GM21515 (cell line): ENCODE measurements at regions not wholly inside any gene's neighbourhood (a gene's known extent, or its start where the extent isn't known, plus 50 kb on each side); places are given as distances from the start of the nearest gene placed in this dataset.
"Not testable (repeated sequence)": the region's sequence is repeated elsewhere in the genome, so short reads cannot be mapped to it uniquely, and the experiment has no call there.

Source experiments
- ATAC-seq: cut with Tn5 transposase; IDR thresholded peaks from one replicate; pipeline ENCODE4 v1.9.1; 2021; ENCODE audit not compliant: unreplicated experiment

DNA sequence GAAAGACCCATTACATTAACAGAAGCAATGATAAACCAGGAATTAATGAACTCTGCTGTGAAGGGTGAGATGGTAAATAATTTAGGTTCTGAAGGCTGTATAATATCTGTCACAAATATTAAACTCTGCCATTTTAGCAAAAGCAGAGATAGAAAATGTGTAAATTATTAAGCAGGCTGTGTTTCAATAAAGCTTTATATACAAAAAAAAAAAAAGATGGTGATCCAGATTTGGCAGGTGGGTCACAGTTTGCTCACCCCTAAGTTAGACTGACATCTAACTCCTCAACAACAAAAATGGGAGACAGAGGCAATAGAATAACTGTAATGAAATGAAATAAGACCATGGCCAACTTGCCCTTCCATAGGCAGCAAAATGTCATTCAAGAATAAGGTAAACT, 157.3 kb upstream of the FANCL start:
- no peak for ATAC-seq

DNA sequence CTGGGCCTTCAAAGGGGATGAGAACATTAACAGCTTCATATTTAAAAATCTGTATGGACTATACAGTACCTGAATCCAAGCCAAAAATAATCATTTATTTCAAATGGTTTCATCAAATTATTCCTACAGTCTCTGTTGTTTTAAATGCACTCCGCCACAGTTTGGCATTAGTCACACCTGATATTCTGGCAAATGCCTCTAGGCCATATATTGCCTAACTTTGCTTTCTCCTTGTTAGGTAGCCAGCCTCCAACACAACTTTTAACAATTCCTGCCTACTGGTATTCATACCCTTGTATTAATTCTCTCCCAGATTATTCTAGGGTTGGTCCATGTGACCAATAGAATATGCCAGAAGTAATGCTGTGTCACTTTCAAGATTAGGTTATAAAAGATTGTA, 146.6 kb upstream of the FANCL start:
- no peak for ATAC-seq

DNA sequence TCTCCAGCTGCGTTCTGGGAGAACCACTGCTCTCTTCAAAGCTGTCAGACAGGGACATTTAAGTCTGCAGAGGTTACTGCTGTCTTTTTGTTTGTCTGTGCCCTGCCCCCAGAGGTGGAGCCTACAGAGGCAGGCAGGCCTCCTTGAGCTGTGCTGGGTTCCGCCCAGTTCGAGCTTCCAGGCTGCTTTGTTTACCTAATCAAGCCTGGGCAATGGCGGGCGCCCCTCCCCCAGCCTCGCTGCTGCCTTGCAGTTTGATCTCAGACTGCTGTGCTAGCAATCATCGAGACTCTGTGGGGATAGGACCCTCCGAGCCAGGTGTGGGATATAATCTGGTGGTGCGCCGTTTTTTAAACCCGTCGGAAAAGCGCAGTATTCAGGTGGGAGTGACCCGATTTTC, 145.8 kb upstream of the FANCL start:
- not testable (repeated sequence) for ATAC-seq

DNA sequence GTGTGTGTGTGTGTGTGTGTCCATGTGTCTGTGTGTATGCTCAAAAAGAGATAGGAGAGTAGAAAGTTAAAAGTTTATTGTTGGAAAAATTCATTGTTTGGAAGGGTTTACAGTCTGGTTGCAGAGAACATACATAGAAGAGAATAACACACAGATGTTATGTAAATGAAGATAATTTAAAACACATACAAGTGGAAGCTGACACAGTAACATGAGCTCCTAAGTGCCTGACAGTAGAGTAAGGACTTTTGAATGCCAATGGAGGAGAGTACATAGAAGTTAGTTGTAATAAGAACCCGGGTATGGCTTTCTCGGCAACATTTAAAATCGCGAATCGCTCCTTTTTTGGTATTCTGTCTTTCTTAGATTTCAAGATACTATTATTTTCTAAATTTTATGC, 137.0 kb upstream of the FANCL start:
- ATAC-seq = no peak

DNA sequence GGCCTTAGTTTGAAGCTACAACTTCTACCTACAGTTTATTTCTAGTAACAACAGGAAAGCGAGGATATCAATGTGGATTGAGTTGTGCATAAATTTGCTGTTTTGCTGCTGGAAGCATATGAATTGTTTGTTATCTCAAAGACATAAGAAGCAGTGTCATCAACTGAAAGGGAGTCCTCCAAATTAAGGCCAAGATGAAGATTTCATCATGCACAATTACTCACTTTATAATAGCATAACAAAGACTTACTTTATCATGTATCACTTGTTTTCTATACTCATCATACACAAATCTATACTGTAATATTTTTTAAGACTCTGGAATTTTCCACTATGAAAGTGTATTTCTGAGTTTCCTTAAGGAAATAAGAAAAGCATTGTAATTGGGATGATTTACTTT, 136.1 kb upstream of the FANCL start:
- ATAC-seq = no peak

DNA sequence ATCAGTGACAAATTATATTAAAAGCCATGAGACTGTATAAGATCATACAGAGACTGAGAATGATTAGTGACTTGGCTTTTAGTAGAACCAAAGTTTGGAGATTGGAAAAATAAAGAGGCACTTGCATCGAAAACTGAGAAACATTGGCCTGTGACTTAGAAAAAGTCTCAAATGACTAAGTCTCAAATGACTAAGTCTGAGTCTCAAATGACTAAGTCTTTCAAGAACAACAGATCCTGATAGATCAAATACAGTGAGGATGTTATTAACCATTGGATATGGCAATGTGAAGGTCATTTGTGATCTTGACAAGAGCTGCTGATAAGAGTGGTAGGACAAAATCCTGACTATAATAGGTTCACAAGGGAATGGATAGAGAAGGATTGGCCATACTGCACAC, 135.5 kb upstream of the FANCL start:
- ATAC-seq = no peak

DNA sequence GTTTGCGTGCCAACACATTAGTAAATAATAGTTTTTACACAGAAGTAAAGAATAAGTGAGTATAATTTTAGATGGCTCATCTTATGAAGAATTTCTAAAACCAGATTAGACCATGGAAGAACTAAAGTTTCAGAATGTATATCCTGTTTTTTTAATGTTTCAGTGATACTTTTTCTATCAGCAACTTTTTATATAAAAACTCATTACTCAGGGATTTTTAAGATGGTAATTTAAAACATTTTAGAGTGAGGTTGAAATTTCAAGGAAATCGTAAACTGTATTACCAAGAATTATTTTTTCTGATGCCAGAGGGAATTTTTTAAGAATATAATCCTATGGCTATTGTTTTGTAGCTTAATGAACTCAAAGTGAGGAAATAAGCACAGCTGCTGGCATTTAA, 128.5 kb upstream of the FANCL start:
- no peak for ATAC-seq

DNA sequence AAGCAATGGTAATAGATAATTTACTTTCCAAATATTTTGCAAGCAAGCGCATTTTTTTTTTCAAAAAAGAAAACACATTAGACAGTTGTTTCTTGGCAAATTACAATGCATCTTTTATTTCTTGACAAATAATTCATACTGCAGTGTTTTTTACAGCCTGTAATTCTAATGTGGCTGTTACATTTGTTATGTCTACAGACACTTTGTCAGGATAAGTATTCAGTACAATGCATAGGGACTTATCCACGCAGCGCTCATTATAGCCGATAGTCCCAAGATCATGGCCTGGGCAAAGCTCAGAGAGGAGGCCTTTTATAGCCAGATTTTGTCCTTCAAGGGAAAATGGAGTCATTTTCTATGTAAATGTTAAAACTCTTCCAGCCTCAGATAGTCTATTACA, 123.0 kb upstream of the FANCL start:
- ATAC-seq = no peak

DNA sequence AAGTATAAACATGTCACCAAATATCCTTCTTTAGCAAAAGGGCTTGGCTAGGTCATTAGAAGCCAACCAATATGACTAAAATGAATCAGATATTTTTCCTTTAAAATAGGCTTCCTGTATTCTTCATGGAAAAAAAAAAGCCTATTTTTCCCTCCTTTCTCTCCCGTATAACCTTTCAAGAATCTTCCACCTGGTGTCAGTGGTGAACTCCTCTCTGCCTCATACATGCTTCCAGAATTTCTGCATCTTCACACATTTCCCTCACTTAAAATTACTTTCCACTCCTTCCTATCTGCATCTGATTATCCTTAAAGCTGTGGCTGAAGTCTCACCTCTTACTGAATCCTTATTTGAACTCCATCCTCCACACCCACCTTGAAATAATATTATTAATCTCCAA, 116.9 kb upstream of the FANCL start:
- no peak for ATAC-seq

DNA sequence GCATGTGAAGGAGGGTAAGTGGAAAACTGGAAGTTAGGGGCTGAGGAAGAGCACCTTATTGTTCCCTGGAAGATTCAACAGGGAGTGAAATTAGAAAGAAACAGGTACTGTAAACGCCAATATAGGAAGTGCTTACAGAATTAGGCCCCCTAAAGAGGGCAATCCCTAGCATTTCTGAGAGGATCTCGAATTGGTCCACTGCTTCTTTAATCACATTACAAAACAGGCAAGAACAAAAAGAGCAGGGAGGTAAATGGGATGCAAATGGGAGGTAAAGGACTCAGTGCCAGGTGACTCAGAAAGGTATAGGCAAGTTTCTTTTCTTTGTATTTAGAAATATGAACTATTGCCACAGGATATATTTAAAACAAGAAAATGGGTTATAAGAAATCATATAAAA, 116.4 kb upstream of the FANCL start:
- no peak for ATAC-seq

DNA sequence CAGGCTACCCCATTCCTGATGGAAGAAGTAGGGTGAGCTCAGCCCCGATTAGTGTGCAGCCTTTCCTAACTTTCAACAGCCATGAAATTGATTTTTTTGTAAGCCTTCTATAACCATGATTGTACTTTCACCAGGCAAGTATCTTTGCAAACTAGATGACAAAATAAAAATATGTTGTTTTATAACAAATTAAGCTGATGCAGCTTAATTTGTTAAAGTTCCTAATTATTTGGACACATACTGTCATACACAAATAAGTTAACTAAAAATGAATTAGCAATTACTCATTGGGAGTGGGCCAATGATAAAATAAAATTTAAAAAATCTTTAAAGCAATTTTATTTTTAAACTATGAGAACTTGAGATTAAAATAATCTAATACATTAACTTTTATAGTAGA, 113.1 kb upstream of the FANCL start:
- no peak for ATAC-seq

DNA sequence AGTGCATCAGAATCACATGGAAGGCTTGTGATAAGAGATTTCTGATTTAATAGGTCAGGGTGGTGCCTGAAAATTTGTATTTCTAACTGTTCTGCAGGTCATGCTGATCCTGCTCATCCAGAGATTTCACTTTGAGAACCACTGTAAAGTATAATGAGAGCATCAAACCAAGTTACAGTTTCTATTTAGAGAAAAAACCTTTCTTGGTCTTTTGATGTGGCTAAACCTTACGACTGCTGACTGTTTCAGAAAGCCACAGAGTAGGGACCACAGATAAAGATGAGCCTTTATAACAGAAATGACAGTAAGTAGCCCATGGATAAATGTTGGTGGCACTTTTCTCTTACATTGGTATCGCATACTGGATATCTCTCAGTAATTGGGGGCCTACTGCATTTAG, 109.4 kb upstream of the FANCL start:
- peak; percentile 77 for ATAC-seq

DNA sequence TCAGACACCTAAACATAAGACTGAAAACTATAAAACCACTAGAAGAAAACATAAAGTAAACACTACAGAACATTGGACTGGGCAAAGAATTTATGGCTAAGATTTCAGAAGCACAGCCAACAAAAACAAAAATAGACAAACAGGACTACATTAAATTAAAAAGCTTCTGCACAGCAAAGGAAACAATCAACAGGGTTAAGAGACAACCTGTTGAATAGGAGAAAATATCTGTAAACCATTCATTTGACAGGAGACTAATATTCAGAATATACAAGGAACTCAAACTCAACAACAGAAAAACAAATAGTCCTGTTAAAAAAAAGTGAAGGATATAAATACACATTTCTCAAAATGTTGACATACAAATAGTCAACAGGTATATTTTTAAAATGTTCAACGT, 106.7 kb upstream of the FANCL start:
- no peak for ATAC-seq

DNA sequence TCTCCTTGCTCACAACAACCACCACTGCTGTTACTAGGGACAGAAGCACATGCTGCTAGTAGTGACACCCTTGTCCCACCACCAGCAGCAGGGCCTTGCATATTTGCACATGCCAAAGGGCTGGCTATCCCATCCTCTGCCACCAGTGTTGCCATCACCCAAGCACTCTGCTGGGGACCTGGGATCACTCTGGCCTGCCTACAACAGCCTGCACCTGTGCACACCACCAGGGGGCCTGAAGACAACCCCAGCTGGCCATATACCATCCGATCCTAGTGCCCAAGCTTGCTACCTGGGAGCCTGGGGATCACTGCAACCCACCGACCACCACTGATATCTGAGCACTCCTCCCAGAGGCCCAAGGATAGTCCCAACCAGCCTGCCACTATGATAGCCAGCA, 99.9 kb upstream of the FANCL start:
- no peak for ATAC-seq

DNA sequence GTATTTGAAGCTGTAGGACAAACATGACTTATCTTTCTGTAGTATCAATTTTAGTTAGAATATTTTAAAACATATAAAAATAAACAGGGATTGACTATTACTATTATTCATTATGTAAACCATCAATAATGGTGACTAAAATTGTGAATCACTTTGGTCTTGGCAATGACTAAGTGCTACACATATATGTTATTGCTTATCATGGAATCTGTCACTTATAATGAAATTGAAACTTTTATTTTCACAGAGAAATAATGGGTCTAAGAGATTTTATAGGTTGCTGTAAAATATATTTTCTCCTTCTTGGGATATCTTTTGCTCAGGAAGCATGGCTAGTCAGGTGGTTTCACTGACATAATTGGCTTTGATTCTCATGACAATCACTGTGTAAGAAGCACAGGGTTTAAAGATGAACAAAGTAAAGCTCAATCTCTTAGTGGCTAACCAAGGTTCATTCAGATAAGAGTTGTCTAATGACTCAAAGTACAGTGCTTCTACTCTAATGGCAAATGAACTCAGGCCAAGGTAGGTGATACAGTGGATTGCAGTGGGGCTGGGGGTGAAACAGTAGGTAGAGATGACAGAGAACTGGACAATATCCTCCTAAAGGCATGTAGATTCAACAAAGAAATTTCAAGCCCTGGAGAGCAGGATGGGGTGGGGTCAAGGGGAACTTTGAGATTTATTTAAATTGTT, 98.6 kb upstream of the FANCL start:
- no peak for ATAC-seq

DNA sequence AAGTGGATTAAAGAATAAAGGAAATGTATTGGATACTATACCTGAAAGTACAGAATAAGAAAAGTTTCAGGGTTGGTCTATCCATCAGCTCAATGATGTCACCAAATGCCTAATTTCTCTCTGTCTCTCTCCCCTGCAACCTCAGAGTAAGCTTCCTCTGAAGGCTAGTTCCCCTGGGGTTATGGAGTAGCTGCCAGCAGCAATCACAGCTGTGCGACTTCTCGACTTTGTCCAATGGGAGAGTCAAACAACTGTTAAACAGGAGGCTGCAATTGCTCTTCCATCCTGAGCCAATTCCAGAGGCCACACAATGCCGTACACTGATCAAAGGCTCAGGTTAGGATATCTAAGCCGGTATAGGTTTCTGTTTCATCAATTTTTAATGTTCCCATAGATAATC, 95.3 kb upstream of the FANCL start:
- ATAC-seq = no peak

DNA sequence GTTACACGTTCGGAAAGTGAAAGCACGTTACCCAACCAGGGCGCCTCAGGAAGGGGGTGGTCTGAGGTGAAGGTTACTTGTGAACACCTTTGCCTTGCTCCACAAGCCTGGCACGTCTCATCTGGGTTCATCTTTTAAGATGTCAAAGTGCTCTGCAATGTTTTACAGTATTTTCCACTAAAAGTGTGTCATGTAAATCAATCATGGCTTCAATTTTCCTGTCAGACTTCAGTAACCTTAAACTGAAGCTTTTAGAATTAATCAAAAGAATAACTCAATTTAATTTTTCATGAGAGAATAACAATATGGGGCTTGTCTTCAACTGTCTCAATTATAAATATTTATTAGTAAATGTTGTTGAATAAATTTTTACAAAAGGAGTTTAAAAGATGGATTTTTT, 93.3 kb upstream of the FANCL start:
- ATAC-seq = no peak

DNA sequence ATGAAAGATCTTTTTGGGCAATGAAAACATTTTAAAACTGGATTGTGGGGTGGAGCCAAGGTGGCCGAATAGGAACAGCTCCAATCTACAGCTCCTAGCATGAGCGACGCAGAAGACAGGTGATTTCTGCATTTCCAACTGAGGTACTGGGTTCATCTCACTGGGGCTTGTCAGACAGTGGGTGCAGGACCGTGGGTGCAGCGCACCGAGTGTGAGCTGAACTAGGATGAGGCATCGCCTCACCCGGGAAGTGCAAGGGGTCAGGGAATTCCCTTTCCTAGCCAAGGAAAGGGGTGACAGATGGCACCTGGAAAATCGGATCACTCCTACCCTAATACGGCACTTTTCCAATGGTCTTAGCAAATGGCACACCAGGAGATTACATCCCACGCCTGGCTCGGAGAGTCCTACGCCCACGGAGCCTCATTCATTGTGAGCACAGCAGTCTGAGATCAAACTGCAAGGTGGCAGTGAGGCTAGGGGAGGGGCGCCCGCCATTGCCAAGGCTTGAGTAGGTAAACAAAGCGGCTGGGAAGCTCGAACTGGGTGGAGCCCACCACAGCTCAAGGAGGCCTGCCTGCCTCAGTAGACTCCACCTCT, 84.3 kb upstream of the FANCL start:
- ATAC-seq = not testable (repeated sequence)

DNA sequence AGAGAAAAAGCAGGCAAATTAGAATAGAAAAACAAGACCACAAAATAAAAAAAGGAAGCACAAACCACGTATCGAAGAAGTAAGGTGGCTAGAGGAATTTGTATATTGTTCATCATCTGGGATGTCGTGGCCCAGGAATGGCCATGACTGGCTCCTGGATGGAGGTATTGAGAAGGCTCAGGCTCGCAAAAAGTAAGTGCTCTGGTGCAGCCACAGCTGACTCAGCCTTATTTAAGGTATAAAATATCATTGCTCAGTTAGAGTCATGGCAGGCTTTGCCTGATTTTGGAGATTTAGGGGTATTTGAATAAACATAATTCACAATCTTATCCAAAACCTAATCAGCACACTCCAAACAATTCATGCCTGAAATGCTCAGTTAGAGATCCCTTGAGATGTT, 78.4 kb upstream of the FANCL start:
- ATAC-seq = no peak

DNA sequence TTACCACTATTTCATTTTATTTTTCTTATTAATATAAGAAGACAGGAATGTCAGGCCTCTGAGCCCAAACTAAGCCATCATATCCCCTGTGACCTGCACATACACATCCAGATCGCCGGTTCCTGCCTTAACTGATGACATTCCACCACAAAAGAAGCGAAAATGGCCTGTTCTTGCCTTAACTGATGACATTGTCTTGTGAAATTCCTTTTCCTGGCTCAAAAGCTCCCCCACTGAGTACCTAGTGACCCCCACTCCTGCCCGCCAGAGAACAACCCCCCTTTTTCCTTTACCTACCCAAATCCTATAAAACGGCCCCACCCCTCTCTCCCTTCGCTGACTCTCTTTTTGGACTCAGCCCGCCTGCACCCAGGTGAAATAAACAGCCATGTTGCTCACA, 77.8 kb upstream of the FANCL start:
- ATAC-seq = not testable (repeated sequence)

DNA sequence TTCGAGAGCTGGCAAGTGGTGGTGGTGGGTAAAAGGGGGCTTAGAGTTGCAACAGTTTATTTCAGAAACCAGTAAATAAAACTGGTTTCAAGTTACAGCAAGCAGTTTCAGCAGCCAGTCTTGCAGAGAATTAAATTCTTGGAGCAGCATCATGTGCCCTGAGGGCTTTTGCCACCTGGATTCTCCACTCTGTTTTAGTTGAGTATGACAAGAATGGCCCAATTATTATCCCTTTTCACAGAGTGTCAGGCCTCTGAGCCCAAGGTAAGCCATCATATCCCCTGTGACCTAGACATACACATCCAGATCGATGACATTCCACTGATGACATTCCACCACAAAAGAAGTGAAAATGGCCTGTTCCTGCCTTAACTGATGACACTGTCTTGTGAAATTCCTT, 72.8 kb upstream of the FANCL start:
- no peak for ATAC-seq

DNA sequence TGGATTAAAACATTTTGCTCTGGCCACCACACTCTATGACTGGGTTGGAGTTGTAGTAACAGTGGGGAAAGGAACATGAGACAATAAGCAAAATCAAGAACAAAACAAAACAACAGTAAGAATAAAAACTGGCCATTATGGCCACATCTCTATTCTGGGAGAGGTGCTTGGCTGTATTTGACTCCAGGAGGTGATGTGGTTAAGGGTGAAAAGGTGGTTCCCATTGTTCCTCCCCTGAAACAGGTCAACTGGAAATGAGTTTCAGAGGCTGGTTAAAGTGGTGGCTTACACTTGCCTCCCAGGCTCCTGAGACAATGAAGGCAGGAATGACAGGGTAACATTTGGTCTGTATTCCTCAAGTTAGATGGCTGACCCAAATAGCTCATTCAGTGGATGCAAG, 67.3 kb upstream of the FANCL start:
- ATAC-seq = no peak

DNA sequence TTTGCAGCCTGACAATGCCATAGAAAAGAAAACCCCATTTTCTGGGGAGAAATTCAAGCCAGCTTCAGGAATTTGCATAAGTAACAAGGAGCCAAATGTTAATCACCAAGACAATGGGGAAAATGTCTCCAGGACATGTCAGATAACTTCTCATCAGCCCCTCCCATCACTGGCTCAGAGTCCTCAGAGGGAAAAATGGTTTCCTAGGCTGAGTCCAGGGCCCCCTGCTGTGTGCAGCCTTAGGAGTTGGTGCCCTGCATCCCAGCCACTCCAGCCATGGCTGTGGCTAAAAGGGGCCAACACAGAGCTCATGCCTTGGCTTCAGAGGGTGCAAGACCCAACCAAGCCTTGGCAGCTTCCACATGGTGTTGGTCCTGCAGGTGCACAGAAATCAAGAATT, 63.7 kb upstream of the FANCL start:
- no peak for ATAC-seq
